NCI-H2171 treated with DMSO at 0.1 percent for 48 hours (cell line): ENCODE measurements at regions not wholly inside any gene's neighbourhood (a gene's known extent, or its start where the extent isn't known, plus 50 kb on each side); places are given as distances from the start of the nearest gene placed in this dataset.
A peak's percentile ranks its signal among the peaks of the same experiment; 100 is the strongest.

Source experiments
- DNase-seq: peaks from one replicate; lab custom pipeline; 2025; lab: John Stamatoyannopoulos, UW

DNA sequence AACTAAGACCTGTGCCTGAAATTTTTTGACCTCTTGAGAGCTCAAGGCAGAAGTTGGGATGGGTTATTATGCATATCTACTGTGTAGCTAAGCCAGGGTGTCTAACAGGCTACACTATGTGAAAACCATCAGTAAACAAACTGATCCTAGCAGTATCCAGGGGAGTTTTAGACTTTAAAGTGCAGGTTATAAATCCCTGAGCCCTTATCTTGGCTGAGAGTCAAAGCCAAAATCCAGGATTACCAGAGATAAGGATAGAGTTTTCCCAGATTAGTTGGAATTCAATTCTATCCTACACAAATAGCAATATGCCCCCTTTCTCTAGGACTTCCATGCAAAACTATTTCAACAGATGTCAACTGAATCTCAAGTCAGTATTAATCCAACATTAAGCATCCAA lies 1229.7 kb downstream of the GRIK2 start:
- DNase-seq, result no peak

DNA sequence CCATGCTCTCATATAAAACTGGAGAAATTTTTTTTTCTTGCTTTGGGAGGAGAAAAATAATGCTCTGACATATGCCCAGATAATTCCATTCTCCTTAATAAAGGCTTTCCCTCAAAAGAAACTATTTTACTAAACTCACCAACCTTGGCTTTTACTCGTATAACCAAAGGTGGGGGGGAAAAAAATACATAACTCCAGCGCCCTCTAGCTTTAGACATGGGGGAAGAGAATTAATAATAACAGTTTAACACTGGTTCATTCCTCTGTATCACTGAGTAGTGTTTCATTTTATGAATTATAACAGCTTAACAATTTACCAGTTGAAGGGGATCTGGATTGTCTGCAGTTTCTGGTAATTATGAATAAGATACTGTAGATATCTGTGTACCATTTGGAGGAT lies 1226.1 kb downstream of the GRIK2 start:
- DNase-seq, result peak; percentile 11

DNA sequence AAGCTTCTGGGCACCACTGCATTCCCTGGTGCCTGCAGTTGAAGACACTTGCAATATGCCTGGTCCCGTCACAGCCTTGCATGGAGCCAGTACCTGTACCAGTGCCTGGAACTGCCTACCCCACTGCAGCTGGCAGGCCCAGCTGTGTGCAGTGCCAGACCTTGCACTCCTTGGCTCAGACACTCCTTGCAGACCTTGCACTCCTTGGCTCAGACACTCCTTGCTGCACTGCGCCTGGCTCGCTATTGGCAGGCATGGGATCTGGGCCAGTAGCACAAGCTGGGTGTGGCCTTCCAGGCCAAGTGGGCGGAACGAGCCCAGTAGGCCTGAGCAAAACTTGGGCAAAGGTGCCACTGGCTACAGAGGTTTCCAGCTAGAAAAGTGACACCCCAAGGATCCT lies 1189.1 kb downstream of the GRIK2 start:
- no peak for DNase-seq

GRCh38 chr6:102581378-102582124 lies 1188.0 kb downstream of the GRIK2 start:
- no peak for DNase-seq

GRCh38 chr6:102571236-102571908 lies 1177.9 kb downstream of the GRIK2 start:
- peak; percentile 39 for DNase-seq

DNA sequence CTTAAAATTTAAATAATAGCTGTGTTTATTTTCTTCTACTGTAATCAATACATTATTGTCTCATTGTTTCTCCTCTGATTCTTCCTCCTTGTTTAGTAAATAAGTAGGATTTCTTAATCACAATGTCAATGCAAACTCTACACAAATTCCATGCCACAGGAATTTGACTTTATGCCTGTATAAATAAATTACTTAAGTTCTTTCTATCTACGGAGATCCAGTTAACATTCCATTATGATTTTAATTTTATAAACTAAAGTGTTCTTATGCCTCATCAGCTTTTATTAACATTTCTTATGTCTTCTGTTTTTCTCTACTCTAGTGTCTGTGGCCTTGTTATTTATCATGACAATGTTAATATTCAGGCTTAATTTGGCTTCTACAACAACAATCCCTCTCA lies 1169.2 kb downstream of the GRIK2 start:
- DNase-seq, result no peak

DNA sequence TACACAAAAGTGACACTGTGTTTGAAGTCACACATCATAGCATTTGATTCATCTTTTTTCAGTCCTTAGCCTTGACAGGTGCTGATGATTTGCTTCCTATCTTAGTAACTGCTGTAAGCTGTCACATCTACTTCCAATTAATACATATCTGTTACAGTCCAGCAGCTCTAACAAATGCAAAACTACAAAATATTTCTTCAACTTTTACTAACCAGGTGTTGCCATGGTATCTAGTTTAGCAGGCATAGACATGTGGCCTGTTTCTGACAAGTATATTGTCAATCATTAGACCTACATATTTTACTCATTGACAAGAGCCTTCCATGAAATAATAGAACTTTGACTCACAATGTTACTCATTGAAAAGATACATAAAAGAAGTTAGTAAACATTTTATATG lies 1159.7 kb downstream of the GRIK2 start:
- no peak for DNase-seq

GRCh38 chr6:102549221-102549874 lies 1155.8 kb downstream of the GRIK2 start:
- no peak for DNase-seq

DNA sequence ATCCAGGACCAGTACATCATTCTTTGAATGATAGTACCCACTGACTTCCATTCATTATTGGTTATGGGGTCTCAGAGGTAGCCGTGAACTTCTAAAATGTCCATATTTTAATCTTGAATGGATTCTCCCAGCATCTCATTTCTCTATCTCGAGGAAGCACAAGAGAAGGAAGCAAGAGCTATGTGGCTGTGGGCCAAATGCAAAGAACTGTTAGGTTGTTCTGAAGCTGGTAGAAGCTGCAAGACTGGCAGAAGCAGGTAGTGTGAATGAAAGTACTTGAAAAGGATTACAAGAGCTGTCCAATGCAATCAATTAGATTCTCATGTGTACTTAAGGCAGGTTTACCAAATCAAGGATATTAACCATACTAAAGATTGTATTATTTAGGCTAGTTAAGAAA lies 1131.8 kb downstream of the GRIK2 start:
- DNase-seq, result no peak

GRCh38 chr6:102520966-102521365 lies 1127.5 kb downstream of the GRIK2 start:
- DNase-seq, result peak; percentile 19

DNA sequence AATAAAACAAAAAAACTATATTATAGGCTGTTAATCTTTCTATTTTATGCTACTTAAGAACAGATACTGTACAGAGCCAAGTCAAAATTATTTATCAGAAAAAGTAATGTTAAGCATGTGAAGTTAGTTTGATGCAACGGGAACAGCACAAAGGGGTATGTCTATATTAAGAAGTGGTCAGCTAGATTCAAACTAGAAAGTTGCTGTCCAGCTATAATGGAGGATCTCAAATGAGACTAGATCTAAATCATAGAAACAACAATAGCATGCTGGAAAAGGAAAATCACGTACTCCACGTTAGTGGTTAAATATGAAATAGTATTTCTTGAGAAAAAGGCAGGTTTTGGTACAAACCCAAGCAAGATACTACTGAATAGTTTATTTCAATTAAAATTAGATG lies 1124.0 kb downstream of the GRIK2 start:
- DNase-seq, result no peak

DNA sequence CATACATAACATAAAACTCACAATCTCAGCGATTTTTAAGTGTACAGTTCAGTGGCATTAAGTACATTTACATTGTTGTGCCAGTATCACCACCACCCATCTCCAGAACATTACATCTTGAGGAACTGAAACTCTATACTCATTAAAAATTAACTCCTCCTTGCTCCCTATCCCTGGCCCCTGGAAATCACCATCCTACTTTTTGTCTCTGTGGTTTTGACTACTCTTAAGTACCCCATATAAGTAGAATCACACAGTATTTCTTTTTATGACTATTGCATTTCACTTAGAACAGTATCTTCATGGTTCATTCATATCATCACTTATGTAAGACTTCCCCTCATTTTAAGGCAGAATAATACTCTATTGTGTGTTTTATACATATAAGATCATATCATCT lies 1108.1 kb downstream of the GRIK2 start:
- DNase-seq, result no peak

- no peak for DNase-seq
Measured at GRCh38 chr6:102494808-102495207, 1101.3 kb downstream of the GRIK2 start.

DNA sequence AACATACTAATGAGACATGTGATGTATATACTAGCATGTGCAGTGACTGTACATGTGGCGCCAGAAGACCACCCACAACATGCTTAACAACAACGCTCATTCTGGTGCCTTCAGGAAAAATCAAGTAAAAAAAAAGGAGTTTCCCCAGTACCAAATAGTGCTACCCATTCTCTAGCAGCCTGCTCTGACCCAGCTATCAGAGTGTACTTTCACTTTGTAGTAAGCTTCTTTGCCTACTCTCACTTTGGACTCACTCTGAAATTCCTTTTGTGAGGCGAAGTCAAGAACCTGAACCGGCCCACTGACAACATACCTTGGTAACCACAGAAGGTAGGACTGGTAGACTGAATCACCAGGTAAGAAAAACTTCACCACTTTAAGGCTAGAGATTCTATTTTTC lies 1100.0 kb downstream of the GRIK2 start:
- no peak for DNase-seq

- no peak for DNase-seq
Measured at GRCh38 chr6:102488729-102489128, 1095.2 kb downstream of the GRIK2 start.

DNA sequence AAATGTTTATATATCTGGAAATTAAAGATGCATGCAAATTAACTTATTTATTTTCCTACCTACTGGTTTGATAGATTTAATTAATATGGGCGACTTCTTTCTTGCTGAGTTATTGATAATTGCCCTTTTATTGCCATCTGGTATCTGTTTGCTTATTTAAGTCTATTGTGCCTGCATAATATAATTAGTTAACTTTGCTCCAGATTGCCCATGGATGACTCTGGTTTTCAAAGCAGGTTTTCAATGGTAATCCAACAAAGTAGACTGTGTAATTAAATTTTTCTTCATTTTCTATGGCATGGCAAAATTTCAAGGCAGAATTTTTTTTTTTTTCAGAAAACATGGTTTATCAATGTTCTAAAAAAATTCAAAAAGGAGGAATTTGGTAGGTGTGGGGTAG lies 1092.0 kb downstream of the GRIK2 start:
- DNase-seq, result no peak

DNA sequence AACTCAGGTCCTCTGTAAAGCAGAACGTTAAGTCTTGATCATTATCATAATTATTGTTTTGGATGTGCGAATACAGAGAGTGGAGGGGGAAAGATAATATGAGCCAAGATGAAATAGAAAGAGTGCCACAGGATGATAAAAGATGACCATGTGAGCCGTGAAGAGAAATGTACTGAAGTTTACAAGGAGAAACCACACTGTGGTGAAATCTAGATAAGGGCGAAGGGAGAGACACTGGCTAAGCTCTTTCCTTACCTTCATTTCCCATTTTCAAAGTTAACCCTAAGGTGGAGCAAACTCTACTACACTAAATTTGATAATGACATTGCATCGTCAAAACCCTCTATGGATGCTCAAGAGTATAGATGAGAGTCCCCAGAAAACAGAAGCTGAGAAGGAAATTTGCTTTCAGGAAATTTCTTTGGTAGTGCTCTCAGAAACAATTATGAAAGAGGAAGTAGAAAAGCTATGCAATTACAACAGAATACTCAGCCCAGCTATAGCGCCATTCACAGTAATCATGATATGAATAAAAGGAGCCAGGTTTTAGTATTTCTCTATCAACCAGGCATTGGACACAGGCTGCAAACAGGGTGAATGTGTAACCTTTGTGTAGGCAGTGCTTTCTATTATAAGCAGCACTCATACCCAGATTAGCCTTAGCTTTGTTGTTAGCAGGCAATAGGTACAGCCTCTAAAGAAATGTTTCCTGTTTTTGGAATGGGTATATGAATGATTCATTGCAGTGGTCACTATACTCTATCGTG lies 1080.7 kb downstream of the GRIK2 start:
- no peak for DNase-seq

DNA sequence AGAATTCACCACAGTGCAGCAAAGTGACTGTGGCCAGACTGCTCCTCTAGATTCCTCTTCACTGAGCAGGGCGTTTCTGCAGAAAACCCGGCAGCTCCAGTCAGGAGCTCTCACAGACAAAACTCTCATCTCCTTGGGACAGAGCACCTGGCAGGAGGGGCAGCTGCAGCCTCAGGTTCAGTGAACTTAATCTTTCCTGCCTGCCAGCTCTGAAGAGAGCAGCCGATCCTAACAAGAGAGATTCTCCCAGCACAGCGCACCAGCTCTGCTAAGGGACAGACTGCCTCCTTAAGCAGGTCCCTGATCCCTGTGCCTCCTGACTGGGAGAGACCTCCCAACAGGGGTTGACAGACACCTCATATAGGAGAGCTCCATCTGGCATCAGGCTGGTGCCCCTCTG lies 1065.5 kb downstream of the GRIK2 start:
- peak; percentile 46 for DNase-seq

DNA sequence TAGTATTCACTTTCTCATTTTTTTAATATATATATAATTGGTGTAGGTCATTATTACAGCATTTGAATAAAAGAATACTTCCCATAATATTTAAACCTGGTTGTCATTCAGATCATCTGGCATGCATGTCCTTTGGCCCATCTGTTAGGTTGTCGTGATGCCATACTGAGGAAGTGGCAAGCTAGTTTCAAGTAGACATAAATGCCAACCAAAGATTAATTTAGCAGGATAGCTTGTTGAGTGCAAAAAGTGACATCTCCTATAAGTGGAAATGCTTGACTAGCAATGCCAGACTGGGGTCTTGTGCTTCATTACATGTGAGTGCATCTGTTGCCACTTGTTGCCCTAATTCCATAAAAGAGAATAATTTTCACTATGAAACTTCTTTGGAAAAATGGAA lies 1044.7 kb downstream of the GRIK2 start:
- peak; percentile 41 for DNase-seq

- no peak for DNase-seq
Measured at GRCh38 chr6:102417368-102417998, 1024.0 kb downstream of the GRIK2 start.

GRCh38 chr6:102415891-102416290 lies 1022.4 kb downstream of the GRIK2 start:
- DNase-seq, result no peak

DNA sequence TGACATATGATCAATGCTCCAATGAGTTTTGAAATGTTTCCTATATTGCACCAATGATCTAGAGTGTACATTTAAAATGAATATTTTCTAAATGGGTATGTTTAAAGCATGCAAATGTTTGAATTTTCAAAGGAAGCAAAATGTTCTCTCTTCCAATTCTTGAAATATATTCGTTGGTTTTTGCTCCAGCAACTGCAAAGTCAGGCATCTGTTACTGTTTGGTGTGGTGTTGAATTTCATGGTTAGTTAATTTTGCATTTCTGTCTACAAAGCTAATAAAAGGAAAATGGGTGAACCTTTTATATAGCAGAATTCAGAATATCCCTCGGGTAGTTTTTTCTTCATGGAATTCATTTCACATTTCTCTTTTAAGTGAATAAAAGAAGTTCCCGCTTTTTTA lies 1018.3 kb downstream of the GRIK2 start:
- DNase-seq, result peak; percentile 53
